Effector memory CD8-positive, alpha-beta T cell (primary cell): ENCODE measurements at regions not wholly inside any gene's neighbourhood (a gene's known extent, or its start where the extent isn't known, plus 50 kb on each side); places are given as distances from the start of the nearest gene placed in this dataset.

Experiments used
- ATAC-seq: fragments of 150-1000 bp; cut with Tn5 transposase; replicated peaks from 2 replicates; pipeline ENCODE4 v1.10.0; 2021; ENCODE audit warnings: mild to moderate bottlenecking, moderate library complexity
- DNase-seq, 3 experiments: peaks; one replicate each; pipeline ENCODE4 v3.0.0; 2021
- H3K27ac Mint-ChIP-seq, 2 donors: one replicate each; pipeline ENCODE4 v1.8.0; 2022; ENCODE audit warnings: mild to moderate bottlenecking in 2 of 2, mixed read lengths in 2 of 2, moderate library complexity in 2 of 2
- H3K27me3 Mint-ChIP-seq, 2 donors: one replicate each; pipeline ENCODE4 v1.8.0; 2022; ENCODE audit warnings: mixed read lengths in 2 of 2
- H3K36me3 Mint-ChIP-seq: one replicate; pipeline ENCODE4 v1.8.0; 2022; ENCODE audit warnings: mild to moderate bottlenecking, moderate library complexity, mixed read lengths; ENCODE audit not compliant: insufficient read depth
- H3K4me1 Mint-ChIP-seq, 2 donors: one replicate each; pipeline ENCODE4 v1.8.0; 2022; ENCODE audit warnings: low read depth in 2 of 2, mixed read lengths in 2 of 2
- H3K4me3 Mint-ChIP-seq, 2 donors: one replicate each; pipeline ENCODE4 v1.8.0; 2022; ENCODE audit warnings: mild to moderate bottlenecking in 2 of 2, mixed read lengths in 2 of 2, moderate library complexity in 2 of 2
- H3K9me3 Mint-ChIP-seq, 2 donors: one replicate each; pipeline ENCODE4 v1.8.0; 2022; ENCODE audit warnings: mixed read lengths in 2 of 2

DNA sequence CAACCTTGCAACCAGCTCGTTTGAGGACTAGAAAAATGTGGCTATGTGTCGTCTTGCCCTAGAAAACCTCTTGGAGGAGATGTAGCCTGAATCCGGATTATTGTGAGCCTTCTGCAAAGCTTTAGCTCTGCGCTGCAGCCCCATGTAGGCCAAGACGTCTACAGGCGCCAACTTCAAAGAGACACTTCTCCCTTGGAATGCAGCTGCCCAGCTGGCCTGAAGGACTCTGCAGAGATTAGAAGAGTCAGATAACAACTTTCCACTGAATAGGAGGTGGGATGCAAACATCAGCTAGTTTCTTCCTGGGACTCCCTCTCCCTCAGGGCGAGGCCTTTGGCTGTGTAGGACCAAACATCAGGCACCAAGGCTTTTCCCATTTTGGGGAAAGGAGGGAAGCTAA is 356.5 kb upstream of the IL12A start:
- Mint-ChIP-seq H3K27ac (no peak overlapping the region), H3K9me3 (peaks cover 2 to 5% of the 10 kb centered on the region in 2 donors), H3K27me3 (no peaks in the 10 kb centered on the region), H3K4me3 (no peak overlapping the region), H3K4me1 (no peaks in the 10 kb centered on the region), H3K36me3 (no peaks in the 10 kb centered on the region)
- no peak for ATAC-seq
- DNase-seq: no peak

DNA sequence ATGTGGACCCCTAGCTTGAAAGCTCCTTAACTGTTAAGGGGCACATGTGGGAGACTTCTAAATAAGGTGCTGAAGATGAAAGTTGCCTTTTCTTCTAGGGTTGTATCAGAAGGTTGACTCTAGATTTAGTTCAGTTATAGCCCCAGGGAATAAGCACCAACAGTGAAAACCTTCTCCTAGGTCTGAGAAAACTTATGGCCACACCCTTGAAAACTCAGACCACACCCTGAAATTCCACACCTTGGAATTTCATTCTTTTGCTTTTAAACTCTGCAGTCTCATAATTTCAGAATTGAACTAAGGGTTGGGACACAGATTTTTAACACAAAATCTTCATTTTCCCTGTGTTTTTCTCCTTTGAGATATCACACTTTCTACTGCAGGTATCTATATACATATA is 355.8 kb upstream of the IL12A start:
- no peak overlapping the region for H3K27ac Mint-ChIP-seq
- H3K4me3 Mint-ChIP-seq: no peak overlapping the region
- no peaks in the 10 kb centered on the region for H3K36me3 Mint-ChIP-seq
- no peak for ATAC-seq
- peaks cover 2 to 4% of the 10 kb centered on the region in 2 donors for H3K9me3 Mint-ChIP-seq
- no peaks in the 10 kb centered on the region for H3K27me3 Mint-ChIP-seq
- H3K4me1 Mint-ChIP-seq: no peaks in the 10 kb centered on the region
- DNase-seq: no peak

DNA sequence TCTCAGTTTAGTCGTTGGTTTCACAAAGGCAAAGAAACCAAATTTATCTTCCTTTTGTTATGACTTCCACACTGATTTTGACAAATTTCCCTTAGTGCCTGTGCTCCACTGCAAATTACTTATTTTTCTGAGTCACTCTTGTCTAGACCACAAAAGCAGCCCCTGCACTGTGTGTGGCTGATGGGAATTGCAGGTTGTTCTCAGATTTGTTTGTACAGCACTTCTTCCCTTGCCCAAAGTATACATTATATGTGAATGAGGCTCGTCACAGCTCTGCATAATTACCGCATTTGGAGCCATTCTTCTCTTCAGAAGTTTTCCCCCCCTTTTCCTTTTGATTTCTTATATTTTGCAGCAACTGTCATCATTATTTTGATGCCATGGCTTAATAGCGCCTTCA is 354.2 kb upstream of the IL12A start:
- no peaks in the 10 kb centered on the region for H3K36me3 Mint-ChIP-seq
- peaks cover 0 to 2% of the 10 kb centered on the region in 2 donors for H3K9me3 Mint-ChIP-seq
- ATAC-seq (no peak), DNase-seq (no peak)
- no peak overlapping the region for H3K27ac Mint-ChIP-seq
- no peaks in the 10 kb centered on the region for H3K4me1 Mint-ChIP-seq
- no peak overlapping the region for H3K4me3 Mint-ChIP-seq
- no peaks in the 10 kb centered on the region for H3K27me3 Mint-ChIP-seq

DNA sequence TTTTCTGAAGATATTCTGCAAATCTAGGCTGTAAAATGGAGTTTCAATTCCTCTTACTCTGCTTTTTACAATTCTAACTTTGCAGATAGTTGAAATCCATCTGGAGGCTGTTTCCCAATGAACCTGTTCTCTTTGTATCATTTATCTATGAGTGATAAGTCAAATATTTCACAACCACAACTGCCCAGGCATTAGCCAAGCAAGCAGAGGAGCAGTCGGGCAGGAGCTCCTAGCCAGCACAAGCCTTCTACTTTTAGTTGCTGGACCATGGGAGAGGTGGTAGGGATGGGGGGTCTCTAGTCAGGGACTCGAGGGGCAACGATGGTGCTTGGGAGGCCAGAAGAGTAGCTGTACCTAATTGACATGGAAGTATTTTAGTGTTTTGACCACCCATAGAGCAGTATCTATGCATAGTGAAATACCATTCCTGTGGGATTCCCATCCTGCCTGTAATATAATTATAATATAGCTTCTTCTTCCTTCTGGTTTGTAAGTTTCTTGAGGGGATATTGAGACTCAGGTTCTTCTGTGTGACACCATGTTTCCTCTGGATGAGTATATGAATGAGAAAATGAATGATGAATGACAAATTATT is 353.5 kb upstream of the IL12A start:
- H3K9me3 Mint-ChIP-seq: peaks cover 0 to 2% of the 10 kb centered on the region in 2 donors
- no peaks in the 10 kb centered on the region for H3K4me1 Mint-ChIP-seq
- H3K27ac Mint-ChIP-seq: no peak overlapping the region
- no peaks in the 10 kb centered on the region for H3K36me3 Mint-ChIP-seq
- no peaks in the 10 kb centered on the region for H3K27me3 Mint-ChIP-seq
- H3K4me3 Mint-ChIP-seq: no peak overlapping the region
- ATAC-seq (no peak), DNase-seq (no peak)

DNA sequence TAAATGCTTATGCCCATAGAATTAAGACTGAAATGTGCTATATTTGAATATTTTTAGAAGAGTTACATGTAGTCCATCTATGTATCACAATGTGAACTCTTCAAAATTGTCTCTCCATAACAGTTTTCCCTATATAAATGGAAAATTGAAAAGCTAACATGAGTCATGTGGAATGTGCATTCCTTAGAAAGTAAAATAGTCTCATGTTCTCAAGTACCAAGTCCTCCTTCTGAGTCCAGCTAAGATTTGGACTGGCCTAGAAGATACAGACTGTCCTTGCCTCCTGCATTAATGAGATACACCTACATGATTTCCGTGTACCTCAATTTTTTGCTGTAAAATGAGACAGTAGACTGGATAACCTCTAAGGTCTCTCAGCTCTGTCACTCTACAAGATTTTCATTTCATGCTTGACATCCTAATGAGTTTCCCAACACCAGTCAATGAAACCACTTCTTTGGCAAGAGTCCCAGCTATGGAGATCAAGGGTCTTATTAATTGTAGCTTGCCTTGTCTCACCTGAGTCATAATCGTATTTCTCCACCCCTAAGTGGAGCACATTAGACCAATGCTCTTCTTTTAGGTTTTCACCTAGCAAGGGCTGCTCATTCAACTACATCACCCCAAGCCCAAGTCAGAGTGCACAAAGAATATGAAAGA is 350.6 kb upstream of the IL12A start:
- no peaks in the 10 kb centered on the region for H3K9me3 Mint-ChIP-seq
- H3K4me1 Mint-ChIP-seq: no peaks in the 10 kb centered on the region
- DNase-seq: no peak
- ATAC-seq: no peak
- H3K4me3 Mint-ChIP-seq: no peak overlapping the region
- H3K27ac Mint-ChIP-seq: no peak overlapping the region
- no peaks in the 10 kb centered on the region for H3K27me3 Mint-ChIP-seq
- H3K36me3 Mint-ChIP-seq: no peaks in the 10 kb centered on the region

DNA sequence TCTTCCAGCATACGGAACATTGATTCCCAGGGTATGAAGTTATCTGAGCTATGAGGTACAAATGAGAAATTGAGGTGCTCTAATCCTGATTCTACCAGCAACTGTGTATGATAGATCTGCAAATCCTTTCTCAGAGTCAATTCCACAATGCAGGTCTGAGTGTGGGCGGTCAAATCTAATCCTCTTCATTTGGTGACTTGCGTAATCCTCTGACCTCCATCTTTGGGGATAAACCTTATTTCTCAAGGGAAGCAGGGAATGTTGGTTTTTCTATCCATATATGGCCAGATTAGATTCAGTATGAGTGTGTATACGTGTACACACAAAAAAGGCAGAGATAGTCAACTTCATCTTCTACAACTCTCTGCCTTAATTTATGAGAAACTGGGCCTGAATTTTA is 348.4 kb upstream of the IL12A start:
- Mint-ChIP-seq H3K4me1 (no peaks in the 10 kb centered on the region), H3K4me3 (no peak overlapping the region), H3K27me3 (no peaks in the 10 kb centered on the region), H3K36me3 (no peaks in the 10 kb centered on the region), H3K27ac (no peak overlapping the region), H3K9me3 (no peaks in the 10 kb centered on the region)
- no peak for ATAC-seq
- DNase-seq: no peak

DNA sequence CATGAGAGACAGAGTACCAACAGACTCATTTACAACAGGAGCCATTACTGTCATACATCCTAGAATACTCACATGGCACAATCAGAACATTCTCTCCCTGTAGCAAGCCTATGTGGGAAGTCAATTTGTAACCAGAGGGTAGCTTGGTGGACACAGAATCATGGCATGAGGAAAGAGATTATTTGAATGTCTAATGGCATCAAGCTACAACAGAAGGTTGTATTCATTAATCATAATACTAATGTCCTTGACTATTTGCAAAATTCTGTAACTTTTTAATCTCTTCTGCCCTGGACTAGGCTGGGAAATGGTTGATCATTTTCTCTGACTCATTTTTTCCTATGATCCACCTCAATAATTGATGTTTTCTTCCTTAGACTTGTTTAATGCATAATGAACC is 345.2 kb upstream of the IL12A start:
- no peaks in the 10 kb centered on the region for H3K27me3 Mint-ChIP-seq
- H3K36me3 Mint-ChIP-seq: no peaks in the 10 kb centered on the region
- peaks cover 0 to 2% of the 10 kb centered on the region in 2 donors for H3K9me3 Mint-ChIP-seq
- no peaks in the 10 kb centered on the region for H3K4me1 Mint-ChIP-seq
- ATAC-seq (no peak), DNase-seq (no peak)
- no peak overlapping the region for H3K4me3 Mint-ChIP-seq
- no peak overlapping the region for H3K27ac Mint-ChIP-seq

DNA sequence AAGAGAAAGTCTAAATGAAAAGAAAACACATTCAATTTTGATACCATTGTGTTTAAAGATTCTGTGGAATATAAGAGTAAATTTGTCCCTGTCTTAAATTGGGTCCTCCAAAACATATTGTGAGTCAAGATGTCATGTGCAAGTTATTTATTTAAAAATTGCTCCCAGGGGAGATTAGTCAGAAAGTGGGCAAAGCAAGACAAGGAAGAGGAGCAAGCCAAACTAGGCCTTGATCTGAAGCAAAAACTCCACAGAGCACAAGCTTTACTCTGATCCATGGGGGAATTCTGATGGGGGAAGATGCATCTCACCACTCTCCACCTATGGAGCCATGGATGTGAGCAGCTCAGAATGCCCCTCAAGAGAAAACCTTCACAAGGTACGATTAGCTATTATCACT is 342.8 kb upstream of the IL12A start:
- Mint-ChIP-seq H3K9me3 (peaks cover 0 to 2% of the 10 kb centered on the region in 2 donors), H3K27me3 (no peaks in the 10 kb centered on the region), H3K4me3 (no peak overlapping the region), H3K27ac (no peak overlapping the region), H3K4me1 (no peaks in the 10 kb centered on the region), H3K36me3 (no peaks in the 10 kb centered on the region)
- no peak for ATAC-seq
- DNase-seq: no peak

DNA sequence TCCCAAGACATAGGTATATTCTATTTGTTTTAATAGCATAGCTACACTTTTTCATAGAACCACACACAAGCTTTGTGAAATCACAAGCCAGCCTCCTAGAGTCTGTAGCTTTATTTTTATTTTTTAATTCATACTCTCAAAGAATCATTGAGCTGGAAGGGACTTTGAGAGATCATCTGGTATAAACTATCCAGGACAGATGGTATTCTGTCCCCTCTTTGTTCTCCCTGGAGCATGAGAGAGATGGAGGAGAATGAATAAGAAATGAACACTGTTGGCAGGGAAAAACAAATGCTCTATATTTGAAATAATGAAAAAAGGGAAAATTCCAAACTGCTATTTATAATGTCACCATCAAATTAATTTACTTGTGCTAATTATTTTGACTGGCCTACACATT is 338.7 kb upstream of the IL12A start:
- ATAC-seq: no peak
- H3K27ac Mint-ChIP-seq: no peak overlapping the region
- no peak for DNase-seq
- no peak overlapping the region for H3K4me3 Mint-ChIP-seq
- no peaks in the 10 kb centered on the region for H3K36me3 Mint-ChIP-seq
- no peaks in the 10 kb centered on the region for H3K4me1 Mint-ChIP-seq
- peaks cover 4 to 8% of the 10 kb centered on the region in 2 donors for H3K9me3 Mint-ChIP-seq
- H3K27me3 Mint-ChIP-seq: no peaks in the 10 kb centered on the region

DNA sequence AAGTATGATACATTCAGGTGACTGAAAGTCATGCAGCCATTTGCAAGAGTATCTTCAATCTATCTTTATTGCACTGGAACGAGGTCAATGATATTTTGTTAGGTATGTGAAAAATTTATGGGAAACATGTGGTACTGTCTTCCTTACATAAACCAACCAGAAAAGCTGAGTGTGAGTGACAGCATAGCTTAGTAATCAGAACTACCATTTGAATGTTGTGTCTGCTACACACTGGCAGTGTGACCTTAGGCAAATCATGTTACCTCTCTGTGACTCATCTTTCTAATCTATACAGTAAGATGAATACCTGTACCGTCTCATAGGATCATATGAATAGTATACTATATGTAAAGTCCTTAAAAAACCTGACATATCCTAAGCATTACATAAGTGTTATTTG is 337.9 kb upstream of the IL12A start:
- H3K36me3 Mint-ChIP-seq: no peaks in the 10 kb centered on the region
- ATAC-seq (no peak), DNase-seq (no peak)
- no peaks in the 10 kb centered on the region for H3K4me1 Mint-ChIP-seq
- H3K27ac Mint-ChIP-seq: no peak overlapping the region
- peaks cover 4 to 8% of the 10 kb centered on the region in 2 donors for H3K9me3 Mint-ChIP-seq
- no peaks in the 10 kb centered on the region for H3K27me3 Mint-ChIP-seq
- no peak overlapping the region for H3K4me3 Mint-ChIP-seq

DNA sequence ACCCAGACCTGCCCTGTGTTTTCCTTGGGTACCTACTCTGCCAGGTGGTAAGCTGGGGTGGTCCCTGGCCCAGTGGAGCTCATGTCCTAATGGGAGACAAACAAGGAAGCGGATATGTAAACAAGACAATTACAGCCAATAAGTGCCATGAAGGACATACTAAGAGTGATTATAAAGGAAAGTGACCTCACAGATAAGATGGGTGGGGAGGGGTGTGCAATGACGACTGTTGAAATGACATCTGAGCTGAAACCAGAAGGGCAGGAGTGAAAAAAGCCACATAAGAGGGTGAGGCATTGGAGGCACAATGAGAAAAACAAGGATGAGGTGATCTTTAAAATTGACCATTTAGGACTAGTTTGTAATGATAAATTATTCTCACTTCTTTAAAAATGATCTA is 336.2 kb upstream of the IL12A start:
- Mint-ChIP-seq H3K4me3 (no peak overlapping the region), H3K27ac (no peak overlapping the region), H3K9me3 (peaks cover 2 to 8% of the 10 kb centered on the region in 2 donors), H3K4me1 (no peaks in the 10 kb centered on the region), H3K27me3 (no peaks in the 10 kb centered on the region), H3K36me3 (no peaks in the 10 kb centered on the region)
- DNase-seq (no peak), ATAC-seq (no peak)

DNA sequence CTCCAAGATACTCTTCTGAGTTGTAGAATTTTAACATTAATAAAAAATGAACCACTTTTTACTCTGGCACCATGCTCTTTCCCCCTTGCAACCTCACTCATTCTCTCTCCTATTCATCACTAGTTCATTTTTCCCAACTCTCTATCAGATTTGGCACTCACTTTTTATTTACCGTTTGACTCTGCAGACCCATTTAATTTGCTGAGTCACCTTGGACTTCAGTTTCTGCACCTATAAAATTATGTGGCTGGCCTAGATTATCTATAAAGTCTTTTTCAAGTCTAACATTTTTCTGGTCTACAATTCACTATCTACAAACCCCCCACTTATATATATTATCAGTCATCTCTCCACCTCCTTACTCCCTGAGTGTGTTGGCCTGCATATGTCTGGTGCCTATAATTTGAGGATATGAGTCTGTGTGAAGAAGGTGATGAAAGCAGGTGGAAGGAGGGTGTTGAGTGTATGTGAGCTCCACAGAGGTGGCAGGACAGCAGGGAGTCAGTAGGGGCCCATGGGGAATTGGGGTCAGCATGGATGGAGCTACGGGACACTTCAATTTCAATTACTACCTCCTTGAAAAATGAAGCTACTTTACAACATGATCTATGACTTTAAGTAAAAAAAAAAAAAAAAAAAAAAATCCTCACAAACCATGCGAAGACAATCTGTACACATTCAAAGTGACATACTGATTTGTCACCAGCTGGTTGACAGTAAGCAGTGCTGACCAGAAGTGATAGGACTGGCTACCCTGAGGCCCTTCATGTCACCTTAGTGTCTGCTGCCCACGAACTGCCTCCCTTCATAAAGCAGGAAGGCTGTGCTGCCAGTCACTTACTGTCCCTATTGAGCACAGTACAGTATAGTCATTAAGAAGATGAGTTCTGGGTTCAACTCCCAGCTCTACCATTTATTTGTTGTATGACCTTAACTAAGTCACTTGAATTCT is 334.2 kb upstream of the IL12A start:
- DNase-seq (no peak), ATAC-seq (no peak)
- no peaks in the 10 kb centered on the region for H3K27me3 Mint-ChIP-seq
- no peaks in the 10 kb centered on the region for H3K36me3 Mint-ChIP-seq
- no peak overlapping the region for H3K4me3 Mint-ChIP-seq
- H3K27ac Mint-ChIP-seq: no peak overlapping the region
- no peaks in the 10 kb centered on the region for H3K4me1 Mint-ChIP-seq
- H3K9me3 Mint-ChIP-seq: peaks cover 3 to 8% of the 10 kb centered on the region in 2 donors

DNA sequence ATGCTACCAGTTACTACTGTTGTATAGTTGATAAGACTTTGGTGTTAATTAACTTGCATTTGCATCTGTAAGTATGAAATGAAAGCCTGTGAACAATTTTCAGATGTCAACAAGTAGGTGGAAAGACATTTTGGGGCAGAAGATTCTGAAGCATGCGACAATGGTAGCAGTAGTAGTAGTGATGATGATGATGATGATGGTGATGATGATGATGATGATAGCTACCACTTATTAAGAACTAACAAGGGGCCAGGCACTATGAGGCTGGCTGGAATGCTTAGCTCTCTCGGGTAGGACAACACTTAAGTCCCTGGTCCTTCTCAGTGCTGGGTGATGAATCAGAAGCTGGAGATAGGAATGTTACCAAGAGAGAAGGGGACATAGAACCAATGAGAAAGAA is 333.4 kb upstream of the IL12A start:
- H3K27ac Mint-ChIP-seq: no peak overlapping the region
- H3K9me3 Mint-ChIP-seq: peaks cover 3 to 8% of the 10 kb centered on the region in 2 donors
- no peak for ATAC-seq

DNA sequence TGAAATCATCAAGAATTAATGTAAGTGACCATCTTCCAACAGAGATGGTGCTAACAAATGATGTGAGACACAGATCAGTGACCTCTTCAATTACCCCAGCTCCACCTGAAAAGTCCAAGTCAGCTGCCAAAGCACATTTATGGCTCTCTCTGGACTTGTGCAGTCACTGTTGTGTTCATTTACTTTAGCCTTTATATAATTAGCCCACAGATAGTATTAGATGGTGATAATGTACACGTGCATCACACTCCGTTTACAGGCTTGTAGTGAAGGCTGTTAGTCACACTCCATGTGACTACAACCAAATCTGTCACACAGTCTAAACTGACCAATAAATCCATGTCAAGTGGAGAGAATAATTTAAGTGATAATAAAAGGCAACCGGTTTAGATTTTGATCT is 331.5 kb upstream of the IL12A start:
- DNase-seq (no peak), ATAC-seq (no peak)
- no peak overlapping the region for H3K27ac Mint-ChIP-seq
- H3K4me3 Mint-ChIP-seq: no peak overlapping the region
- no peaks in the 10 kb centered on the region for H3K27me3 Mint-ChIP-seq
- H3K9me3 Mint-ChIP-seq: peaks cover 3 to 13% of the 10 kb centered on the region in 2 donors
- no peaks in the 10 kb centered on the region for H3K36me3 Mint-ChIP-seq
- no peaks in the 10 kb centered on the region for H3K4me1 Mint-ChIP-seq

More for the DNA sequence above, 333.4 kb upstream of the IL12A start:
- Mint-ChIP-seq H3K27me3 (no peaks in the 10 kb centered on the region), H3K36me3 (no peaks in the 10 kb centered on the region), H3K4me1 (no peaks in the 10 kb centered on the region), H3K4me3 (no peak overlapping the region)
- DNase-seq: no peak
